PC-3 (cell line): ENCODE measurements at regions not wholly inside any gene's neighbourhood (a gene's known extent, or its start where the extent isn't known, plus 50 kb on each side); places are given as distances from the start of the nearest gene placed in this dataset.

Experiments used
- ATAC-seq: fragments of 200-7000 bp; cut with Tn5 transposase; 2 replicates; pipeline ENCODE4 v1.9.1; 2020; ENCODE audit warnings: mild to moderate bottlenecking, moderate library complexity
- BruUV-seq: library from RNA; stranded (reverse); fragments of 400-500 nt; replicated peaks from 2 replicates; lab custom pipeline; 2021; lab: Mats Ljungman, UMichigan
- CTCF ChIA-PET: fragments of 300-600 bp; sonication (Branson Sonifier 250); formaldehyde crosslinking; loops from one replicate; lab custom pipeline; 2022; ENCODE audit warnings: antibody characterized with exemption; lab: Charles Lee
- POLR2A ChIA-PET: fragments of 300-600 bp; sonication (Branson Sonifier 250); formaldehyde crosslinking; loops from one replicate; lab custom pipeline; 2022; ENCODE audit warnings: antibody characterized with exemption; ENCODE audit not compliant: unreplicated experiment; lab: Charles Lee
- DNase-seq: peaks from one replicate; pipeline ENCODE4 v3.0.0-alpha.2; 2015
- H2AFZ ChIP-seq: fragments of 300-600 bp; sonication (generic); 2 replicates; pipeline ENCODE4 v1.6.0; 2016; ENCODE audit warnings: antibody characterized with exemption, low read length
- H3F3A ChIP-seq: fragments of 300-600 bp; sonication (generic); one replicate; pipeline ENCODE4 v1.6.0; 2017; ENCODE audit warnings: antibody characterized with exemption, low read length, control low read depth, mild to moderate bottlenecking; ENCODE audit not compliant: unreplicated experiment
- H3K27ac ChIP-seq: fragments of 300-600 bp; sonication (generic); 2 replicates; pipeline ENCODE4 v1.5.1; 2016; ENCODE audit warnings: mild to moderate bottlenecking, low read length
- H3K27me3 ChIP-seq: fragments of 300-600 bp; sonication (generic); 2 replicates; pipeline ENCODE4 v1.6.1; 2016; ENCODE audit warnings: low read length, mixed read lengths
- H3K36me3 ChIP-seq: fragments of 300-600 bp; sonication (generic); 2 replicates; pipeline ENCODE4 v1.6.1; 2016; ENCODE audit warnings: low read depth, mixed run types, low read length, mixed read lengths
- H3K4me1 ChIP-seq: fragments of 300-600 bp; sonication (generic); 2 replicates; pipeline ENCODE4 v1.5.1; 2016; ENCODE audit warnings: low read length; ENCODE audit not compliant: insufficient read depth
- H3K4me2 ChIP-seq: fragments of 300-600 bp; sonication (generic); 2 replicates; pipeline ENCODE4 v1.6.0; 2016; ENCODE audit warnings: low read length
- H3K4me3 ChIP-seq: fragments of 300-600 bp; sonication (generic); 2 replicates; pipeline ENCODE4 v1.5.1; 2016; ENCODE audit warnings: mild to moderate bottlenecking, low read length, mixed read lengths
- H3K79me2 ChIP-seq: fragments of 300-600 bp; sonication (generic); 2 replicates; pipeline ENCODE4 v1.6.1; 2017; ENCODE audit warnings: low read length, mixed read lengths
- H3K9ac ChIP-seq: fragments of 300-600 bp; sonication (generic); 2 replicates; pipeline ENCODE4 v1.6.0; 2016; ENCODE audit warnings: mild to moderate bottlenecking, low read length
- H3K9me2 ChIP-seq: fragments of 300-600 bp; sonication (generic); replicated peaks from 2 replicates; pipeline ENCODE4 v1.6.1; 2016; ENCODE audit warnings: mixed run types, low read length, mixed read lengths
- H3K9me3 ChIP-seq: fragments of 300-600 bp; sonication (generic); 2 replicates; pipeline ENCODE4 v1.6.1; 2016; ENCODE audit warnings: low read length, mixed read lengths
- H4K20me1 ChIP-seq: fragments of 300-600 bp; sonication (generic); 2 replicates; pipeline ENCODE4 v1.6.1; 2016; ENCODE audit warnings: low read length, mixed read lengths
- CTCF ChIP-seq: fragments of 300-600 bp; sonication (generic); conservative IDR thresholded peaks from 2 replicates; pipeline ENCODE4 v1.5.1; 2017; ENCODE audit warnings: antibody characterized with exemption, low read depth, mild to moderate bottlenecking, low read length
- EZH2 ChIP-seq: fragments of 300-600 bp; sonication (generic); IDR thresholded peaks from one replicate; pipeline ENCODE4 v1.6.1; 2017; ENCODE audit warnings: antibody characterized with exemption, mild to moderate bottlenecking, low read length; ENCODE audit not compliant: unreplicated experiment
- EZH2phosphoT487 ChIP-seq: fragments of 300-600 bp; sonication (generic); IDR thresholded peaks from 2 replicates; pipeline ENCODE4 v1.6.1; 2018; ENCODE audit warnings: mild to moderate bottlenecking, antibody characterized with exemption, low read length, borderline replicate concordance
- intact Hi-C: fragments of 100-400 bp; cut with micrococcal nuclease; formaldehyde crosslinking; loops from 2 replicates; pipeline ENCODE4 v1.9.0; 2023

- ChIA-PET CTCF (no interaction called here), POLR2A (no interaction called here)
- no peaks in the 10 kb centered on the region for H3K36me3 ChIP-seq
- no peak overlapping the region for H3K4me2 ChIP-seq
- H2AFZ ChIP-seq, result no peak overlapping the region
- ATAC-seq, result no peak
- H3K4me3 ChIP-seq, result no peak overlapping the region
- no peaks in the 10 kb centered on the region for H3K9me2 ChIP-seq
- no peaks in the 10 kb centered on the region for H3K79me2 ChIP-seq
- intact Hi-C loops, result no loop called here
- H3K9ac ChIP-seq, result no peak overlapping the region
- TF ChIP-seq CTCF (no peak), EZH2 (no peak), EZH2phosphoT487 (no peak)
- no TSS peak for BruUV-seq
- H3K27ac ChIP-seq, result no peak overlapping the region
- H3K9me3 ChIP-seq, result no peaks in the 10 kb centered on the region
- H3F3A ChIP-seq, result no peaks in the 10 kb centered on the region
- DNase-seq, result no peak
- H3K4me1 ChIP-seq, result no peaks in the 10 kb centered on the region
- H4K20me1 ChIP-seq, result no peaks in the 10 kb centered on the region
- no peaks in the 10 kb centered on the region for H3K27me3 ChIP-seq
Observed at GRCh38 chr17:33695431-33695830, 402.3 kb upstream of the ASIC2 start.

- ATAC-seq, result no peak
- CTCF ChIA-PET, result no interaction called here
- intact Hi-C loops, result no loop called here
Observed at GRCh38 chr17:33696102-33696501, 403.0 kb upstream of the ASIC2 start.

More at GRCh38 chr17:33696102-33696501, 403.0 kb upstream of the ASIC2 start:
- Histone ChIP-seq H3K4me1 (no peaks in the 10 kb centered on the region), H3K9ac (no peak overlapping the region), H3F3A (no peaks in the 10 kb centered on the region), H3K79me2 (no peaks in the 10 kb centered on the region), H3K4me3 (no peak overlapping the region), H3K27ac (no peak overlapping the region), H3K9me3 (no peaks in the 10 kb centered on the region), H3K27me3 (no peaks in the 10 kb centered on the region), H4K20me1 (no peaks in the 10 kb centered on the region), H2AFZ (no peak overlapping the region), H3K9me2 (no peaks in the 10 kb centered on the region), H3K36me3 (no peaks in the 10 kb centered on the region), H3K4me2 (no peak overlapping the region)
- BruUV-seq, result no TSS peak
- POLR2A ChIA-PET, result no interaction called here
- no peak for TF ChIP-seq EZH2phosphoT487
- no peak for TF ChIP-seq EZH2
- TF ChIP-seq CTCF, result no peak
- no peak for DNase-seq
